CD4-positive, alpha-beta T cell (primary cell): ENCODE measurements at regions not wholly inside any gene's neighbourhood (a gene's known extent, or its start where the extent isn't known, plus 50 kb on each side); places are given as distances from the start of the nearest gene placed in this dataset.

Source experiments
- ATAC-seq: fragments of 200-7000 bp; cut with Tn5 transposase; one replicate; pipeline ENCODE4 v1.10.0; 2022; ENCODE audit warnings: mild to moderate bottlenecking; ENCODE audit not compliant: poor library complexity
- CTCF ChIA-PET: fragments of 350-600 bp; sonication (Branson Sonifier 250); formaldehyde crosslinking; loops from one replicate; lab custom pipeline; 2021; ENCODE audit warnings: antibody characterized with exemption, inconsistent platforms; lab: Charles Lee
- POLR2A ChIA-PET: fragments of 350-600 bp; sonication (Branson Sonifier 250); formaldehyde crosslinking; loops from one replicate; lab custom pipeline; 2021; ENCODE audit warnings: antibody characterized with exemption, inconsistent platforms; lab: Charles Lee
- DNase-seq, 14 experiments: peaks; one replicate each; pipeline ENCODE4 v3.0.0-alpha.2; 2013 to 2020; ENCODE audit warnings: mixed read lengths in 2 of 14
- H3K27ac ChIP-seq, 2 donors: one replicate each; pipeline versions ENCODE4 v1.5.1 to v1.7.0; 2013; ENCODE audit warnings: low read length in 2 of 2, low read depth in 1 of 2, mild to moderate bottlenecking in 1 of 2
- H3K27me3 ChIP-seq, 2 experiments: 1 replicate in 1 of 2; 2 replicates in 1 of 2; pipeline versions ENCODE4 v1.6.1 to v1.7.0; 2013; ENCODE audit warnings: low read length in 2 of 2, control low read depth in 1 of 2, mild to moderate bottlenecking in 1 of 2, moderate library complexity in 1 of 2; ENCODE audit not compliant: insufficient read depth in 2 of 2, control insufficient read depth in 1 of 2
- H3K36me3 ChIP-seq: one replicate; pipeline ENCODE4 v1.6.1; 2013; ENCODE audit warnings: low read length, control low read depth; ENCODE audit not compliant: insufficient read depth
- H3K4me1 ChIP-seq: one replicate; pipeline ENCODE4 v1.6.1; 2013; ENCODE audit warnings: low read length, control low read depth; ENCODE audit not compliant: insufficient read depth
- H3K4me3 ChIP-seq: one replicate; pipeline ENCODE4 v1.5.1; 2013; ENCODE audit warnings: mild to moderate bottlenecking, low read length, moderate library complexity
- H3K9me3 ChIP-seq, 2 experiments: 1 replicate in 1 of 2; 2 replicates in 1 of 2; pipeline versions ENCODE4 v1.6.1 to v1.7.0; 2013; ENCODE audit warnings: low read length in 2 of 2, mild to moderate bottlenecking in 2 of 2, control low read depth in 1 of 2, moderate library complexity in 1 of 2; ENCODE audit not compliant: control insufficient read depth in 1 of 2, insufficient read depth in 1 of 2
- H3K27ac Mint-ChIP-seq: one replicate; pipeline ENCODE4 v1.8.0; 2020; ENCODE audit warnings: mixed read lengths
- H3K27me3 Mint-ChIP-seq: one replicate; pipeline ENCODE4 v1.8.0; 2021; ENCODE audit warnings: mixed read lengths
- H3K36me3 Mint-ChIP-seq: one replicate; pipeline ENCODE4 v1.8.0; 2021; ENCODE audit warnings: low read depth, mixed read lengths
- H3K4me1 Mint-ChIP-seq: one replicate; pipeline ENCODE4 v1.8.0; 2021; ENCODE audit warnings: low read depth, mixed read lengths
- H3K4me3 Mint-ChIP-seq: one replicate; pipeline ENCODE4 v1.8.0; 2020; ENCODE audit warnings: mild to moderate bottlenecking, mixed read lengths
- H3K9me3 Mint-ChIP-seq: one replicate; pipeline ENCODE4 v1.8.0; 2020; ENCODE audit warnings: mixed read lengths
- intact Hi-C, 2 experiments: fragments of 100-400 bp; cut with DNase I in 1 of 2; cut with micrococcal nuclease in 1 of 2; formaldehyde crosslinking; loops; one replicate each; pipeline versions ENCODE4 v1.15.1 to v1.9.0; 2023 to 2025; cut with DNase I, micrococcal nuclease
- TF ChIP-seq, protein P1 (sequence below): fragments of 200-600 bp; IDR thresholded peaks from one replicate; pipeline ENCODE4 v1.8.0; 2022; ENCODE audit warnings: antibody characterized with exemption, mild to moderate bottlenecking

- ChIA-PET CTCF (no interaction called here), POLR2A (no interaction called here)
- no peak overlapping the region for H3K4me3 ChIP-seq
- Mint-ChIP-seq H3K36me3 (no peaks in the 10 kb centered on the region), H3K4me3 (no peak overlapping the region), H3K27me3 (peaks cover 12% of the 10 kb centered on the region), H3K27ac (no peak overlapping the region), H3K9me3 (peaks cover 12% of the 10 kb centered on the region), H3K4me1 (no peaks in the 10 kb centered on the region)
- intact Hi-C loops, result no loop called here
- no peaks in the 10 kb centered on the region for H3K4me1 ChIP-seq
- peaks cover 0 to 4% of the 10 kb centered on the region in 2 experiments for H3K9me3 ChIP-seq
- DNase-seq (no peak), ATAC-seq (no peak)
- TF ChIP-seq, protein P1, sequence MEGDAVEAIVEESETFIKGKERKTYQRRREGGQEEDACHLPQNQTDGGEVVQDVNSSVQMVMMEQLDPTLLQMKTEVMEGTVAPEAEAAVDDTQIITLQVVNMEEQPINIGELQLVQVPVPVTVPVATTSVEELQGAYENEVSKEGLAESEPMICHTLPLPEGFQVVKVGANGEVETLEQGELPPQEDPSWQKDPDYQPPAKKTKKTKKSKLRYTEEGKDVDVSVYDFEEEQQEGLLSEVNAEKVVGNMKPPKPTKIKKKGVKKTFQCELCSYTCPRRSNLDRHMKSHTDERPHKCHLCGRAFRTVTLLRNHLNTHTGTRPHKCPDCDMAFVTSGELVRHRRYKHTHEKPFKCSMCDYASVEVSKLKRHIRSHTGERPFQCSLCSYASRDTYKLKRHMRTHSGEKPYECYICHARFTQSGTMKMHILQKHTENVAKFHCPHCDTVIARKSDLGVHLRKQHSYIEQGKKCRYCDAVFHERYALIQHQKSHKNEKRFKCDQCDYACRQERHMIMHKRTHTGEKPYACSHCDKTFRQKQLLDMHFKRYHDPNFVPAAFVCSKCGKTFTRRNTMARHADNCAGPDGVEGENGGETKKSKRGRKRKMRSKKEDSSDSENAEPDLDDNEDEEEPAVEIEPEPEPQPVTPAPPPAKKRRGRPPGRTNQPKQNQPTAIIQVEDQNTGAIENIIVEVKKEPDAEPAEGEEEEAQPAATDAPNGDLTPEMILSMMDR, result no peak
- H3K36me3 ChIP-seq, result no peaks in the 10 kb centered on the region
- no peak overlapping the region for H3K27ac ChIP-seq
- H3K27me3 ChIP-seq, result no peaks in the 10 kb centered on the region
Observed at GRCh38 chr1:192713921-192714320, 78.0 kb downstream of the RGS13 start.

GRCh38 chr1:192724670-192725069 lies 84.2 kb upstream of the RGS2 start:
- ATAC-seq (no peak), DNase-seq (no peak)
- H3K27me3 Mint-ChIP-seq, result no peaks in the 10 kb centered on the region
- no peak overlapping the region for H3K4me3 Mint-ChIP-seq
- H3K36me3 ChIP-seq, result no peaks in the 10 kb centered on the region
- H3K9me3 Mint-ChIP-seq, result no peaks in the 10 kb centered on the region
- peaks cover 4 to 7% of the 10 kb centered on the region in 2 experiments for H3K9me3 ChIP-seq
- no peak overlapping the region for H3K4me3 ChIP-seq
- no peak overlapping the region for H3K27ac Mint-ChIP-seq
- no peaks in the 10 kb centered on the region for H3K4me1 ChIP-seq
- H3K36me3 Mint-ChIP-seq, result no peaks in the 10 kb centered on the region
- TF ChIP-seq, protein P1, result no peak
- peaks cover 0 to 4% of the 10 kb centered on the region in 2 experiments for H3K27me3 ChIP-seq
- H3K4me1 Mint-ChIP-seq, result no peaks in the 10 kb centered on the region
- POLR2A ChIA-PET, result no interaction called here
- CTCF ChIA-PET, result no interaction called here
- no peak overlapping the region for H3K27ac ChIP-seq
- intact Hi-C loops, result no loop called here

GRCh38 chr1:192726820-192727504 lies 81.9 kb upstream of the RGS2 start:
- POLR2A ChIA-PET, result no interaction called here
- no peaks in the 10 kb centered on the region for H3K4me1 Mint-ChIP-seq
- no peaks in the 10 kb centered on the region for H3K4me1 ChIP-seq

More at GRCh38 chr1:192726820-192727504, 81.9 kb upstream of the RGS2 start:
- no peaks in the 10 kb centered on the region for H3K9me3 ChIP-seq
- Mint-ChIP-seq H3K4me3 (no peak overlapping the region), H3K36me3 (no peaks in the 10 kb centered on the region), H3K9me3 (no peaks in the 10 kb centered on the region), H3K27me3 (no peaks in the 10 kb centered on the region), H3K27ac (no peak overlapping the region)
- ATAC-seq, result no peak
- no peak overlapping the region for H3K27ac ChIP-seq
- no peak overlapping the region for H3K4me3 ChIP-seq
- TF ChIP-seq, protein P1, result no peak
- CTCF ChIA-PET, result interaction anchor here (0.7 kb wide), 1 partner anchor 11 kb away, joined by 3 read pairs; no protein-coding TSS in a partner anchor
- H3K36me3 ChIP-seq, result no peaks in the 10 kb centered on the region
- peaks cover 0 to 4% of the 10 kb centered on the region in 2 experiments for H3K27me3 ChIP-seq
- intact Hi-C loops, result no loop called here
- no peak for DNase-seq
